BLaER1 treated with 17β-estradiol and CSF1 and Interleukin-3, amounts not matched to agents 10 nM and 100 nM (cell line): ENCODE measurements at regions not wholly inside any gene's neighbourhood (a gene's known extent, or its start where the extent isn't known, plus 50 kb on each side); places are given as distances from the start of the nearest gene placed in this dataset.

Experiments used
- H3K27ac ChIP-seq, 11 experiments: shearing (Covaris generic); formaldehyde crosslinking; 2 replicates each; pipeline ENCODE4 v1.8.1; 2022
- H3K27me3 ChIP-seq, 11 experiments: shearing (Covaris generic); formaldehyde crosslinking; 2 replicates each; pipeline ENCODE4 v1.8.1; 2022
- H3K36me3 ChIP-seq, 11 experiments: shearing (Covaris generic); formaldehyde crosslinking; 2 replicates each; pipeline ENCODE4 v1.8.1; 2022
- H3K4me1 ChIP-seq, 10 experiments: shearing (Covaris generic); formaldehyde crosslinking; 2 replicates each; pipeline ENCODE4 v1.8.1; 2022
- H3K4me2 ChIP-seq, 11 experiments: shearing (Covaris generic); formaldehyde crosslinking; 2 replicates each; pipeline ENCODE4 v1.8.1; 2022
- H3K4me3 ChIP-seq, 10 experiments: shearing (Covaris generic); formaldehyde crosslinking; 2 replicates each; pipeline ENCODE4 v1.8.1; 2022
- H3K9ac ChIP-seq, 11 experiments: shearing (Covaris generic); formaldehyde crosslinking; 2 replicates each; pipeline ENCODE4 v1.8.1; 2022
- H3K9me3 ChIP-seq, 11 experiments: shearing (Covaris generic); formaldehyde crosslinking; replicated peaks in 1 of 11; 2 replicates each; pipeline ENCODE4 v1.8.1; 2022
- H4K20me1 ChIP-seq, 11 experiments: shearing (Covaris generic); formaldehyde crosslinking; 2 replicates each; pipeline ENCODE4 v1.8.1; 2022
- Cebpa-rat ChIP-seq, 11 experiments: shearing (Covaris generic); IDR thresholded peaks; 2 replicates each; pipeline ENCODE4 v1.8.1; 2022

- Histone ChIP-seq H3K27ac (no peak overlapping the region), H3K4me3 (no peak overlapping the region), H3K36me3 (no peaks in the 10 kb centered on the region), H4K20me1 (peaks cover 0 to 22% (median 0%) of the 10 kb centered on the region in 11 experiments; a peak in 9 of 22 replicates), H3K9ac (no peak overlapping the region), H3K9me3 (no peaks in the 10 kb centered on the region), H3K27me3 (peaks cover 0 to 29% (median 3%) of the 10 kb centered on the region in 11 experiments; a peak in 6 of 22 replicates), H3K4me2 (no peak overlapping the region), H3K4me1 (peaks cover 0 to 4% (median 0%) of the 10 kb centered on the region in 10 experiments; a peak in 4 of 20 replicates)
- no peak for TF ChIP-seq Cebpa-rat (IDR thresholded peaks at IDR 0.05)
Observed at GRCh38 chr15:69836526-69837230, 261.0 kb downstream of the TLE3 start.

GRCh38 chr15:69838338-69838737, 259.4 kb downstream of the TLE3 start:
- Histone ChIP-seq H3K9me3 (no peaks in the 10 kb centered on the region), H3K9ac (no peak overlapping the region), H3K4me3 (no peak overlapping the region), H3K27ac (no peak overlapping the region), H3K4me1 (no peaks in the 10 kb centered on the region), H3K4me2 (no peak overlapping the region), H3K36me3 (no peaks in the 10 kb centered on the region), H3K27me3 (peaks cover 0 to 35% (median 3%) of the 10 kb centered on the region in 11 experiments; a peak in 6 of 22 replicates), H4K20me1 (peaks cover 0 to 22% (median 0%) of the 10 kb centered on the region in 11 experiments; a peak in 9 of 22 replicates)
- no peak for TF ChIP-seq Cebpa-rat (IDR thresholded peaks at IDR 0.05)

DNA sequence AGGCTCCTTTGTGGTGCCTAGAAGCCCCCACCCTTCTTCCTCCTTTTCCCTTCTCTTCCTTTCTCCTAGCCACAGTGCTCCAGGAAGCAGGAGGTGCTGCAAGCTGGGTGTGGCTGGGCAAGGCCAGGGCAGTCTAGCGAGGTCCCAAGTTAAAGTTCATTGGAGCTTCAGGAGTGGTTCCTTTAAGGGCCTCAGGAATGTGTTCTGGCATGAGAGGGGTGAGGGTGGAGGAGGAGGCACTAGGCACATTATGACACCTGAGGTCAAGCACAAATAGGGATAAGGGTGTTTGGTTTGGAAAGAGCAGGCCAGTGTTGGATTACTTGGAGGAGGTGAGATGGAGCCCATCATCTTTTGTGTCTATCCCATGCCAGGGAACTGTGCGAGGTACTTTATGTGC, 258.7 kb downstream of the TLE3 start:
- H3K4me2 ChIP-seq = no peak overlapping the region
- no peak overlapping the region for H3K27ac ChIP-seq
- TF ChIP-seq Cebpa-rat (IDR thresholded peaks at IDR 0.05) = no peak
- H3K4me3 ChIP-seq = no peak overlapping the region
- H3K4me1 ChIP-seq = no peaks in the 10 kb centered on the region
- peaks cover 0 to 19% (median 0%) of the 10 kb centered on the region in 11 experiments; a peak in 9 of 22 replicates for H4K20me1 ChIP-seq
- H3K9ac ChIP-seq = no peak overlapping the region
- H3K27me3 ChIP-seq = peaks cover 0 to 37% (median 3%) of the 10 kb centered on the region in 11 experiments; a peak in 9 of 22 replicates
- no peaks in the 10 kb centered on the region for H3K36me3 ChIP-seq
- H3K9me3 ChIP-seq = no peaks in the 10 kb centered on the region

DNA sequence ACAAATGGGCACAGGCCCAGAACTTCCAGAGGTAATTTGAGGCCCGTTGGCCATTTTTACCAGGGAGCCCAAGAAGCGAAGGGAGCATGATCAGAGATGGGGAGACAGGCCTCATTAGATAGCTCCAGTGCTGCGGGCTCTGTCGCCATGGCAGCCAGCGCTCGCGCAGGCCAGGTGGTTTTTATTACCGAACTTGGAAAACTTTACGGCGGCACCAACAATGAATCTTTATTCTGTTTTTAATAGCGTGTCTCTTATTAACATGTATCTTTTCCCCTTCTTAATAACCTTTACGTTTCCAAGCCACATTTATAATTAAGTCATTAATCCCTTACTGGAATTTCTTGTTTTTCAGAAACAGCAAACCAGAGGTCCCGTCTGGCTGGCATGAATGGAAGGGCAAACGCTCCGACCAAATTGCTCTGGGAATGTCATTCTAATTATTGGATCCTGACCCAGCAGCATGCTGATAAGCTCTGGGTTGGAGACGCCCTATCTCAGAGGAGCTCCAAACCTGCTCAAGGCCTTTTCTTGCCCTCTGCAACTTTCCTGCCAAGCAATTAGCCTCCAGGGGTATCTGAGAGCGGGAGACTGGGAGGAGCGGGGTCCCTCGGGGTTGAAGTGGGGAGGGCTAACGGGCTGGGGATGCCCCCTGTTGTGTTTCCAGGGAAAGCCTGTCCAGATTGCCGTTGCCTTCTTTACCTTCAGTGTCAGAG, 256.4 kb downstream of the TLE3 start:
- H3K9me3 ChIP-seq = no peaks in the 10 kb centered on the region
- H4K20me1 ChIP-seq = peaks cover 0 to 5% (median 0%) of the 10 kb centered on the region in 11 experiments; a peak in 8 of 22 replicates
- no peak overlapping the region for H3K27ac ChIP-seq
- peaks cover 0 to 30% (median 5%) of the 10 kb centered on the region in 11 experiments; a peak in 8 of 22 replicates for H3K27me3 ChIP-seq
- no peaks in the 10 kb centered on the region for H3K36me3 ChIP-seq
- no peak overlapping the region for H3K9ac ChIP-seq
- no peak for TF ChIP-seq Cebpa-rat (IDR thresholded peaks at IDR 0.05)
- H3K4me2 ChIP-seq = no peak overlapping the region
- no peaks in the 10 kb centered on the region for H3K4me1 ChIP-seq
- H3K4me3 ChIP-seq = no peak overlapping the region

- Histone ChIP-seq H3K27ac (no peak overlapping the region), H3K27me3 (peaks cover 0 to 30% (median 5%) of the 10 kb centered on the region in 11 experiments; a peak in 9 of 22 replicates), H3K9ac (no peak overlapping the region), H3K9me3 (no peaks in the 10 kb centered on the region), H3K4me1 (no peaks in the 10 kb centered on the region), H3K4me2 (no peak overlapping the region), H4K20me1 (peaks cover 0 to 5% (median 0%) of the 10 kb centered on the region in 11 experiments; a peak in 5 of 22 replicates), H3K4me3 (no peak overlapping the region), H3K36me3 (no peaks in the 10 kb centered on the region)
- no peak for TF ChIP-seq Cebpa-rat (IDR thresholded peaks at IDR 0.05)
Observed at GRCh38 chr15:69842851-69843250, 254.9 kb downstream of the TLE3 start.

GRCh38 chr15:69843276-69843899, 254.3 kb downstream of the TLE3 start:
- Histone ChIP-seq H3K4me3 (no peak overlapping the region), H3K27me3 (peaks cover 0 to 35% (median 5%) of the 10 kb centered on the region in 11 experiments; a peak in 11 of 22 replicates), H3K4me1 (no peaks in the 10 kb centered on the region), H3K36me3 (no peaks in the 10 kb centered on the region), H4K20me1 (peaks cover 0 to 5% (median 0%) of the 10 kb centered on the region in 11 experiments; a peak in 3 of 22 replicates), H3K27ac (no peak overlapping the region), H3K9me3 (no peaks in the 10 kb centered on the region), H3K9ac (no peak overlapping the region), H3K4me2 (no peak overlapping the region)
- no peak for TF ChIP-seq Cebpa-rat (IDR thresholded peaks at IDR 0.05)

- Histone ChIP-seq H3K4me3 (no peak overlapping the region), H3K4me2 (no peak overlapping the region), H3K9ac (no peak overlapping the region), H3K36me3 (no peaks in the 10 kb centered on the region), H3K9me3 (no peaks in the 10 kb centered on the region), H3K4me1 (no peaks in the 10 kb centered on the region), H4K20me1 (peaks cover 0 to 5% (median 0%) of the 10 kb centered on the region in 11 experiments; a peak in 3 of 22 replicates), H3K27ac (no peak overlapping the region), H3K27me3 (peaks cover 0 to 40% (median 9%) of the 10 kb centered on the region in 11 experiments; a peak in 15 of 22 replicates)
- no peak for TF ChIP-seq Cebpa-rat (IDR thresholded peaks at IDR 0.05)
Observed at GRCh38 chr15:69843900-69844304, 253.8 kb downstream of the TLE3 start.

DNA sequence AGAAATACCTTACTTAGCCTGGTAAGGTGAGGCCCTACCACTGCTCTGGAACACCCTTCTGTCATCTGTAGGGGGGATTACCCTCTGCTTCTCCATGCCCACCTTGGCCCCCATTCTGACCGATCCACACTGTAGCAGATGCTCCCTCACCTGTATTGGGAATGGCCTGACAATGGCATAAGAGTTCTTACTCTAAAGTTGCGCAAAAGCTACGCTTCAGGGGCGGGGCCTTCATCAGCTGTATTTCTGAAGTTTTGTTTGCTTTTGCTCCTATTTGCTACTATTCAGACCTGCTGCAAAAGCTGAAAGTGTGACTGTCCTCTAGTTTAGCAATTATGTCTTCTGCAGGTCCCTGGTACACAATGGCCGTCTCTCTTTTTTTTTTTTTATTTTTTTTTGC, 252.6 kb downstream of the TLE3 start:
- no peak overlapping the region for H3K27ac ChIP-seq
- peaks cover 3 to 52% (median 22%) of the 10 kb centered on the region in 11 experiments for H3K27me3 ChIP-seq
- peaks cover 0 to 7% (median 0%) of the 10 kb centered on the region in 11 experiments; a peak in 4 of 22 replicates for H4K20me1 ChIP-seq
- no peak overlapping the region for H3K4me2 ChIP-seq
- no peaks in the 10 kb centered on the region for H3K4me1 ChIP-seq
- H3K9ac ChIP-seq = no peak overlapping the region
- H3K9me3 ChIP-seq = no peaks in the 10 kb centered on the region
- no peaks in the 10 kb centered on the region for H3K36me3 ChIP-seq
- TF ChIP-seq Cebpa-rat (IDR thresholded peaks at IDR 0.05) = no peak
- H3K4me3 ChIP-seq = no peak overlapping the region

DNA sequence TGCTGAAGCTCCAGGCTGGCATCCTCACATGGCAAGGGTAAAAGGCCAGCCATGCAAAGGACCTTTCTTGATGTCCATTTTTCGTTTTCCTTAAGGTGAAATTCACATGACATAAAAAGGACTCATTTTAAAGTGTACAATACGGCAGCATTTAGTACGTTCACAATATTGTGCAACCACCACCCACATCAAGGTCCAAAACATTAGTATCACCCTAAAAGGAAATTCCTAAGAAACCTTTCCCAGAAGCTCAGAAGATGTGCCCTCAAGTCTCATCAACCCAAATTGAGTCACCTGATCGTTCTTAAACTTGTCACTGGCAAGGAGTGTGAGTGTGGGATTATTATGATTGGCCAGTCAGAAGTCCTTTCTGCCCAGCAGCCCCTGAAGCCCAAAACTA, 250.1 kb downstream of the TLE3 start:
- H3K4me1 ChIP-seq = no peaks in the 10 kb centered on the region
- peak in 2 of 11 experiments; percentile 16 to 41; a peak in 1 of 22 replicates for TF ChIP-seq Cebpa-rat (IDR thresholded peaks at IDR 0.05)

More for the DNA sequence above, 250.1 kb downstream of the TLE3 start:
- Histone ChIP-seq H3K9ac (no peak overlapping the region), H3K4me2 (no peak overlapping the region), H4K20me1 (peaks cover 0 to 27% (median 9%) of the 10 kb centered on the region in 11 experiments; a peak in 9 of 22 replicates), H3K36me3 (no peaks in the 10 kb centered on the region), H3K9me3 (peaks cover 0 to 6% (median 0%) of the 10 kb centered on the region in 11 experiments; a peak in 5 of 22 replicates), H3K27me3 (peaks cover 27 to 67% (median 43%) of the 10 kb centered on the region in 11 experiments), H3K4me3 (no peak overlapping the region), H3K27ac (no peak overlapping the region)
